HEK293 (cell line): ENCODE measurements at regions not wholly inside any gene's neighbourhood (a gene's known extent, or its start where the extent isn't known, plus 50 kb on each side); places are given as distances from the start of the nearest gene placed in this dataset.

Experiments used
- YY2 ChIP-seq: fragments of 450-650 bp; formaldehyde crosslinking; IDR thresholded peaks from 2 replicates; pipeline ENCODE4 v1.5.1; 2016; ENCODE audit warnings: missing biosample characterization, missing genetic modification characterization
- ZNF146 ChIP-seq: fragments of 450-650 bp; formaldehyde crosslinking; IDR thresholded peaks from 2 replicates; pipeline ENCODE4 v1.5.1; 2016; ENCODE audit warnings: missing biosample characterization, missing genetic modification characterization
- TF ChIP-seq, protein P1 (sequence below): fragments of 450-650 bp; formaldehyde crosslinking; IDR thresholded peaks from 2 replicates; pipeline ENCODE4 v1.5.1; 2016; ENCODE audit warnings: missing biosample characterization, missing genetic modification characterization

- TF ChIP-seq ZNF146 (tag by site-specific recombination) = no peak
- TF ChIP-seq, protein P1, sequence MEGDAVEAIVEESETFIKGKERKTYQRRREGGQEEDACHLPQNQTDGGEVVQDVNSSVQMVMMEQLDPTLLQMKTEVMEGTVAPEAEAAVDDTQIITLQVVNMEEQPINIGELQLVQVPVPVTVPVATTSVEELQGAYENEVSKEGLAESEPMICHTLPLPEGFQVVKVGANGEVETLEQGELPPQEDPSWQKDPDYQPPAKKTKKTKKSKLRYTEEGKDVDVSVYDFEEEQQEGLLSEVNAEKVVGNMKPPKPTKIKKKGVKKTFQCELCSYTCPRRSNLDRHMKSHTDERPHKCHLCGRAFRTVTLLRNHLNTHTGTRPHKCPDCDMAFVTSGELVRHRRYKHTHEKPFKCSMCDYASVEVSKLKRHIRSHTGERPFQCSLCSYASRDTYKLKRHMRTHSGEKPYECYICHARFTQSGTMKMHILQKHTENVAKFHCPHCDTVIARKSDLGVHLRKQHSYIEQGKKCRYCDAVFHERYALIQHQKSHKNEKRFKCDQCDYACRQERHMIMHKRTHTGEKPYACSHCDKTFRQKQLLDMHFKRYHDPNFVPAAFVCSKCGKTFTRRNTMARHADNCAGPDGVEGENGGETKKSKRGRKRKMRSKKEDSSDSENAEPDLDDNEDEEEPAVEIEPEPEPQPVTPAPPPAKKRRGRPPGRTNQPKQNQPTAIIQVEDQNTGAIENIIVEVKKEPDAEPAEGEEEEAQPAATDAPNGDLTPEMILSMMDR (tag by site-specific recombination) = no peak
- no peak for TF ChIP-seq YY2 (tag by site-specific recombination)
These were observed 109.4 kb downstream of the FEM1C start for GRCh38 chr5:115435065-115435777.
